DND-41 (cell line): ENCODE measurements at regions not wholly inside any gene's neighbourhood (a gene's known extent, or its start where the extent isn't known, plus 50 kb on each side); places are given as distances from the start of the nearest gene placed in this dataset.

ENCODE experiments used
- EZH2 ChIP-seq: IDR thresholded peaks from 3 replicates; pipeline ENCODE4 v1.6.1; 2012; ENCODE audit warnings: borderline replicate concordance, low read depth, mild to moderate bottlenecking, moderate library complexity, low read length, inconsistent platforms; ENCODE audit not compliant: severe bottlenecking
- TF ChIP-seq, protein P1 (sequence below): IDR thresholded peaks from 2 replicates; pipeline ENCODE4 v1.5.1; 2012; ENCODE audit warnings: borderline replicate concordance, low read length, moderate library complexity, mild to moderate bottlenecking; ENCODE audit not compliant: poor library complexity, severe bottlenecking; ENCODE audit errors: extremely low read depth

- TF ChIP-seq, protein P1, sequence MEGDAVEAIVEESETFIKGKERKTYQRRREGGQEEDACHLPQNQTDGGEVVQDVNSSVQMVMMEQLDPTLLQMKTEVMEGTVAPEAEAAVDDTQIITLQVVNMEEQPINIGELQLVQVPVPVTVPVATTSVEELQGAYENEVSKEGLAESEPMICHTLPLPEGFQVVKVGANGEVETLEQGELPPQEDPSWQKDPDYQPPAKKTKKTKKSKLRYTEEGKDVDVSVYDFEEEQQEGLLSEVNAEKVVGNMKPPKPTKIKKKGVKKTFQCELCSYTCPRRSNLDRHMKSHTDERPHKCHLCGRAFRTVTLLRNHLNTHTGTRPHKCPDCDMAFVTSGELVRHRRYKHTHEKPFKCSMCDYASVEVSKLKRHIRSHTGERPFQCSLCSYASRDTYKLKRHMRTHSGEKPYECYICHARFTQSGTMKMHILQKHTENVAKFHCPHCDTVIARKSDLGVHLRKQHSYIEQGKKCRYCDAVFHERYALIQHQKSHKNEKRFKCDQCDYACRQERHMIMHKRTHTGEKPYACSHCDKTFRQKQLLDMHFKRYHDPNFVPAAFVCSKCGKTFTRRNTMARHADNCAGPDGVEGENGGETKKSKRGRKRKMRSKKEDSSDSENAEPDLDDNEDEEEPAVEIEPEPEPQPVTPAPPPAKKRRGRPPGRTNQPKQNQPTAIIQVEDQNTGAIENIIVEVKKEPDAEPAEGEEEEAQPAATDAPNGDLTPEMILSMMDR: no peak
- TF ChIP-seq EZH2: no peak
Observed at GRCh38 chr9:23551311-23551721, 274.7 kb downstream of the ELAVL2 start.
